GM12878 (cell line): ENCODE measurements at regions not wholly inside any gene's neighbourhood (a gene's known extent, or its start where the extent isn't known, plus 50 kb on each side); places are given as distances from the start of the nearest gene placed in this dataset.

Source experiments
- ATAC-seq: fragments of 200-7000 bp; cut with Tn5 transposase; 3 replicates; pipeline ENCODE4 v1.9.1; 2020; ENCODE audit warnings: mild to moderate bottlenecking, moderate library complexity
- BruUV-seq: library from RNA; stranded (reverse); fragments of 400-500 nt; replicated peaks from 2 replicates; lab custom pipeline; 2021; lab: Mats Ljungman, UMichigan
- CTCF ChIA-PET: fragments of 300-600 bp; sonication (Branson Sonifier 250); formaldehyde crosslinking; extraction: SDS; loops from one replicate; lab custom pipeline; 2021; ENCODE audit warnings: inconsistent platforms; lab: Yijun Ruan, JAX
- POLR2A ChIA-PET: fragments of 350-600 bp; formaldehyde crosslinking; extraction: SDS; loops from one replicate; lab custom pipeline; 2021; ENCODE audit warnings: inconsistent platforms; lab: Charles Lee
- RAD21 ChIA-PET: fragments of 300-600 bp; sonication (Branson Sonifier 250); formaldehyde crosslinking; loops from one replicate; lab custom pipeline; 2023; ENCODE audit warnings: antibody characterized with exemption; ENCODE audit not compliant: unreplicated experiment; lab: Charles Lee
- SMC1A ChIA-PET: fragments of 300-600 bp; sonication (Branson Sonifier 250); formaldehyde crosslinking; loops from one replicate; lab custom pipeline; 2023; ENCODE audit not compliant: unreplicated experiment, uncharacterized antibody; lab: Charles Lee
- DNase-seq: peaks from one replicate; pipeline ENCODE4 v3.0.0-alpha.2; 2011; ENCODE audit warnings: low read depth, low spot score
- FAIRE-seq: peaks from 3 replicates; lab custom pipeline; 2011; peaks lifted over from hg19 to GRCh38; lab: Jason Lieb, UNC
- H2AFZ ChIP-seq: 2 replicates; pipeline ENCODE4 v1.6.0; 2011; ENCODE audit warnings: low read depth, low read length, control low read depth; ENCODE audit not compliant: control insufficient read depth
- H3K27ac ChIP-seq: 2 replicates; pipeline ENCODE4 v1.5.1; 2011; ENCODE audit warnings: control low read depth; ENCODE audit not compliant: control insufficient read depth, insufficient read depth
- H3K27me3 ChIP-seq, 2 experiments: replicated peaks in 1 of 2; 2 replicates each; pipeline versions ENCODE4 v1.6.0 to v1.6.1; 2011; ENCODE audit warnings: low read length in 1 of 2; ENCODE audit not compliant: control insufficient read depth in 2 of 2, insufficient read depth in 2 of 2
- H3K36me3 ChIP-seq, 2 experiments: 2 replicates each; pipeline ENCODE4 v1.5.1; 2011; ENCODE audit warnings: low read length in 1 of 2; ENCODE audit not compliant: control insufficient read depth in 2 of 2, insufficient read depth in 2 of 2
- H3K4me1 ChIP-seq: 2 replicates; pipeline ENCODE4 v1.6.1; 2011; ENCODE audit warnings: mild to moderate bottlenecking, low read length, moderate library complexity, mixed read lengths; ENCODE audit not compliant: control insufficient read depth, insufficient read depth
- H3K4me2 ChIP-seq: 2 replicates; pipeline ENCODE4 v1.6.0; 2011; ENCODE audit warnings: control low read depth; ENCODE audit not compliant: control insufficient read depth, insufficient read depth
- H3K4me3 ChIP-seq: fragments of 200-600 bp; sonication (generic); 2 replicates; pipeline ENCODE4 v1.5.1; 2016
- H3K79me2 ChIP-seq: 2 replicates; pipeline ENCODE4 v1.6.0; 2011; ENCODE audit warnings: low read length; ENCODE audit not compliant: control insufficient read depth, insufficient read depth
- H3K9ac ChIP-seq: 2 replicates; pipeline ENCODE4 v1.8.0; 2011; ENCODE audit warnings: low read length, control low read depth, mixed read lengths; ENCODE audit not compliant: control insufficient read depth, insufficient read depth
- H3K9me3 ChIP-seq: replicated peaks from 3 replicates; pipeline ENCODE4 v1.5.1; 2011; ENCODE audit warnings: mild to moderate bottlenecking, low read length; ENCODE audit not compliant: control insufficient read depth, insufficient read depth
- H4K20me1 ChIP-seq: 2 replicates; pipeline ENCODE4 v1.6.0; 2011; ENCODE audit not compliant: control insufficient read depth, insufficient read depth
- ATF2 ChIP-seq: IDR thresholded peaks from 2 replicates; pipeline ENCODE4 v1.6.1; 2012; ENCODE audit warnings: low read length, inconsistent platforms
- CREM ChIP-seq: IDR thresholded peaks from 2 replicates; pipeline ENCODE4 v1.6.1; 2014; ENCODE audit warnings: antibody characterized with exemption, low read depth
- DPF2 ChIP-seq: fragments of 450-650 bp; IDR thresholded peaks from 2 replicates; pipeline ENCODE4 v1.6.1; 2017; ENCODE audit warnings: mild to moderate bottlenecking
- E2F8 ChIP-seq: fragments of 450-650 bp; IDR thresholded peaks from 2 replicates; pipeline ENCODE4 v1.6.1; 2018; ENCODE audit warnings: mild to moderate bottlenecking, low read depth, moderate library complexity; ENCODE audit not compliant: partially characterized antibody
- ESRRA ChIP-seq: IDR thresholded peaks from 2 replicates; pipeline ENCODE4 v1.6.1; 2012; ENCODE audit warnings: mild to moderate bottlenecking, low read length, improper control_type of control experiment
- NFIC ChIP-seq: IDR thresholded peaks from 2 replicates; pipeline ENCODE4 v1.6.1; 2012; ENCODE audit warnings: low read depth, mild to moderate bottlenecking, inconsistent platforms, low read length, moderate library complexity
- NR2C2 ChIP-seq: IDR thresholded peaks from 2 replicates; pipeline ENCODE4 v1.6.1; 2011; ENCODE audit warnings: borderline replicate concordance, low read depth; ENCODE audit not compliant: control insufficient read depth, insufficient read length
- RELA ChIP-seq: fragments of 450-650 bp; IDR thresholded peaks from 2 replicates; pipeline ENCODE4 v1.8.0; 2014; ENCODE audit warnings: borderline replicate concordance; ENCODE audit not compliant: partially characterized antibody
- SMAD1 ChIP-seq: fragments of 450-650 bp; IDR thresholded peaks from 2 replicates; pipeline ENCODE4 v1.6.1; 2018; ENCODE audit warnings: mild to moderate bottlenecking, low read depth; ENCODE audit not compliant: partially characterized antibody
- WGBS: methylation state at CpG from one replicate; pipeline ENCODE4 v1.1.6; 2016; ENCODE audit warnings: low lambda C conversion rate; ENCODE audit not compliant: insufficient replicate concordance, insufficient coverage; ENCODE audit errors: missing lambda C conversion rate; 5-methylcytosine and 5-hydroxymethylcytosine counted together
- in situ Hi-C: fragments of 300-500 bp; cut with MboI; formaldehyde crosslinking; loops from 9 replicates; pipeline ENCODE4 v1.14.3; 2018; ENCODE audit warnings: mixed read lengths
- intact Hi-C: fragments of 100-400 bp; cut with micrococcal nuclease; formaldehyde crosslinking; loops from one replicate; pipeline ENCODE4 v1.14.2; 2022; ENCODE audit not compliant: unreplicated experiment

- in situ Hi-C loops (no loop called here), intact Hi-C loops (no loop called here)
- FAIRE-seq (no peak), ATAC-seq (no peak), DNase-seq (no peak)
- no peak overlapping the region for H2AFZ ChIP-seq
- H3K36me3 ChIP-seq, result no peaks in the 10 kb centered on the region
- ChIA-PET POLR2A (no interaction called here), RAD21 (no interaction called here), SMC1A (no interaction called here), CTCF (no interaction called here)
- 22% methylated on average over 6 of the region's 6 CpGs for WGBS
- no peak overlapping the region for H3K4me3 ChIP-seq
- H3K4me1 ChIP-seq, result no peaks in the 10 kb centered on the region
- no peaks in the 10 kb centered on the region for H4K20me1 ChIP-seq
- no peak overlapping the region for H3K9ac ChIP-seq
- no peak overlapping the region for H3K4me2 ChIP-seq
- no peaks in the 10 kb centered on the region for H3K79me2 ChIP-seq
- TF ChIP-seq DPF2 (no peak), SMAD1 (no peak)
- BruUV-seq, result no TSS peak
- H3K9me3 ChIP-seq, result no peaks in the 10 kb centered on the region
- H3K27ac ChIP-seq, result no peak overlapping the region
- no peaks in the 10 kb centered on the region; a peak in 2 of 4 replicates for H3K27me3 ChIP-seq
Measured at GRCh38 chr7:93693796-93694195, 119.3 kb upstream of the CALCR start.

- Histone ChIP-seq H3K4me3 (no peak overlapping the region), H3K79me2 (no peaks in the 10 kb centered on the region), H3K9ac (no peak overlapping the region), H3K9me3 (no peaks in the 10 kb centered on the region), H3K27ac (no peak overlapping the region), H2AFZ (no peak overlapping the region), H3K27me3 (no peaks in the 10 kb centered on the region; a peak in 1 of 4 replicates), H3K36me3 (no peaks in the 10 kb centered on the region), H4K20me1 (no peaks in the 10 kb centered on the region), H3K4me1 (no peaks in the 10 kb centered on the region), H3K4me2 (no peak overlapping the region)
- 30% methylated on average over 2 of the region's 2 CpGs for WGBS
- CTCF ChIA-PET, result no interaction called here
- FAIRE-seq, result peak; percentile 69
- intact Hi-C loops (no loop called here), in situ Hi-C loops (no loop called here)
- no peak for ATAC-seq
- RAD21 ChIA-PET, result no interaction called here
- SMC1A ChIA-PET, result no interaction called here
- no peak for DNase-seq
- no TSS peak for BruUV-seq
- TF ChIP-seq NR2C2 (no peak), ESRRA (no peak), CREM (no peak), E2F8 (no peak), RELA (no peak), ATF2 (no peak), NFIC (no peak)
- POLR2A ChIA-PET, result no interaction called here
Measured at GRCh38 chr7:93690021-93690420, 115.5 kb upstream of the CALCR start.
